PC-9 (cell line): ENCODE measurements at regions not wholly inside any gene's neighbourhood (a gene's known extent, or its start where the extent isn't known, plus 50 kb on each side); places are given as distances from the start of the nearest gene placed in this dataset.

Source experiments
- EZH2 ChIP-seq: fragments of 200-600 bp; sonication (generic); IDR thresholded peaks from 2 replicates; pipeline ENCODE4 v1.8.0; 2017; ENCODE audit warnings: antibody characterized with exemption, low read depth
- TF ChIP-seq, protein P1 (sequence below): fragments of 200-600 bp; sonication (generic); conservative IDR thresholded peaks from 2 replicates; pipeline ENCODE4 v1.6.1; 2017; ENCODE audit warnings: mixed run types, antibody characterized with exemption, mild to moderate bottlenecking, moderate library complexity

DNA sequence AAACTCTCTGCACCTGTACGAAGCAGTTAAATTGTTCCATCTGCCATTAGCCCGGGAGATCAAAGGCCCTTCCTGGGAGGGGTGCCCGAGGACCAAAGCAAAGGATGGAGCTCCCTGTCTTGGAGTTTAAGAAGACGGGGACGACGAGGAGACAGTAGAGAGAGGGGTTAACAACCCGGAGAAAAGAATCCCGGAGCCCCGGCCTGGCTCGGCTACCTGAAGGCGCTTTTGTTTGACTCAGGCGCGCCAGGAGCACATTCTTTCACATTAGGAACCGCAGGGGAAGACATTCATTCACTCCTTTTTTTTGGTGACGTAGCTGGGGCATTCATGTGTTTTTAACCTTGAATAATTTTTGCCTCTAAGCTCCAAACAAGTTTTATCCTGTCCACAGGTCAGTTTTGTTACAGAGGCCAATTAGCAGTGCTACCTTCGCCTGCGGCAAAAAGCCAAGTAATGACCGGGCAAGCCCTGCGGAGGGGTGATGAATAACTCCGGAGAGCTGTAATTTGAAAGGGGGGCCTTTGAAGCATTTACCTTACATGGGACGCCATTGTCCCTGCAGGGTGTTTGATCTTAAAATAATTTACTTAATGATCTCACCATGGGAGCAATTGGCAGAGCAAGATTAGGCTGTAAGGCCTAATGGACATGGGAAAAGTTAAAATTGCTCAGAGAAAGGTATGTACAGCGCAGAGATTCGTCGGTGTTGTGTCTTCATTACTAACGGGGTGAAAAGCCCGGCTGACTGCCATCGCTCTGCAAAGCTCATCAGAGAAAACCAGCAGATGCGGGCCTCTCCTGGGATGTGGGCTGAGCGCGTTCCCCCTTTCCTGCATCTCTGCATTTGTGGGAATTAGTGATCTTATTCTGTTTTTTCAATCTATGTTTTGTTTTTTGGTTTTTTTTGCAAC is 258.0 kb upstream of the SP4 start:
- TF ChIP-seq, protein P1, sequence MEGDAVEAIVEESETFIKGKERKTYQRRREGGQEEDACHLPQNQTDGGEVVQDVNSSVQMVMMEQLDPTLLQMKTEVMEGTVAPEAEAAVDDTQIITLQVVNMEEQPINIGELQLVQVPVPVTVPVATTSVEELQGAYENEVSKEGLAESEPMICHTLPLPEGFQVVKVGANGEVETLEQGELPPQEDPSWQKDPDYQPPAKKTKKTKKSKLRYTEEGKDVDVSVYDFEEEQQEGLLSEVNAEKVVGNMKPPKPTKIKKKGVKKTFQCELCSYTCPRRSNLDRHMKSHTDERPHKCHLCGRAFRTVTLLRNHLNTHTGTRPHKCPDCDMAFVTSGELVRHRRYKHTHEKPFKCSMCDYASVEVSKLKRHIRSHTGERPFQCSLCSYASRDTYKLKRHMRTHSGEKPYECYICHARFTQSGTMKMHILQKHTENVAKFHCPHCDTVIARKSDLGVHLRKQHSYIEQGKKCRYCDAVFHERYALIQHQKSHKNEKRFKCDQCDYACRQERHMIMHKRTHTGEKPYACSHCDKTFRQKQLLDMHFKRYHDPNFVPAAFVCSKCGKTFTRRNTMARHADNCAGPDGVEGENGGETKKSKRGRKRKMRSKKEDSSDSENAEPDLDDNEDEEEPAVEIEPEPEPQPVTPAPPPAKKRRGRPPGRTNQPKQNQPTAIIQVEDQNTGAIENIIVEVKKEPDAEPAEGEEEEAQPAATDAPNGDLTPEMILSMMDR: no peak
- no peak for TF ChIP-seq EZH2
